MM.1S (cell line): ENCODE measurements at regions not wholly inside any gene's neighbourhood (a gene's known extent, or its start where the extent isn't known, plus 50 kb on each side); places are given as distances from the start of the nearest gene placed in this dataset.

Source experiments
- CTCF ChIP-seq: fragments of 300-600 bp; sonication (generic); IDR thresholded peaks from 2 replicates; pipeline ENCODE4 v1.5.1; 2016; ENCODE audit warnings: antibody characterized with exemption, low read length, mixed read lengths
- EZH2 ChIP-seq: fragments of 300-600 bp; sonication (generic); optimal IDR thresholded peaks from 2 replicates; pipeline ENCODE3; 2017; ENCODE audit warnings: low read depth, mild to moderate bottlenecking, antibody characterized with exemption, low read length, mixed read lengths
- EZH2phosphoT487 ChIP-seq: fragments of 300-600 bp; sonication (generic); IDR thresholded peaks from 2 replicates; pipeline ENCODE4 v1.6.1; 2018; ENCODE audit warnings: antibody characterized with exemption, low read length

- no peak for TF ChIP-seq CTCF
- TF ChIP-seq EZH2phosphoT487: no peak
- no peak for TF ChIP-seq EZH2
These were observed 332.5 kb upstream of the ZFP42 start for GRCh38 chr4:187663076-187663475.
